Mammary epithelial cell (primary cell): ENCODE measurements at regions not wholly inside any gene's neighbourhood (a gene's known extent, or its start where the extent isn't known, plus 50 kb on each side); places are given as distances from the start of the nearest gene placed in this dataset.

Experiments
- EZH2 ChIP-seq: IDR thresholded peaks from 2 replicates; pipeline ENCODE4 v1.6.1; 2012; ENCODE audit warnings: low read length, inconsistent platforms, borderline replicate concordance
- TF ChIP-seq, protein P1 (sequence below), 2 donors: IDR thresholded peaks in 1 of 2; conservative IDR thresholded peaks in 1 of 2; 2 replicates each; pipeline ENCODE4 v1.5.1; 2011 to 2012; ENCODE audit warnings: inconsistent platforms in 2 of 2, low read length in 2 of 2, mild to moderate bottlenecking in 2 of 2, control low read depth in 1 of 2, low read depth in 1 of 2; ENCODE audit not compliant: insufficient read depth in 1 of 2; ENCODE audit errors: extremely low read depth in 1 of 2

DNA sequence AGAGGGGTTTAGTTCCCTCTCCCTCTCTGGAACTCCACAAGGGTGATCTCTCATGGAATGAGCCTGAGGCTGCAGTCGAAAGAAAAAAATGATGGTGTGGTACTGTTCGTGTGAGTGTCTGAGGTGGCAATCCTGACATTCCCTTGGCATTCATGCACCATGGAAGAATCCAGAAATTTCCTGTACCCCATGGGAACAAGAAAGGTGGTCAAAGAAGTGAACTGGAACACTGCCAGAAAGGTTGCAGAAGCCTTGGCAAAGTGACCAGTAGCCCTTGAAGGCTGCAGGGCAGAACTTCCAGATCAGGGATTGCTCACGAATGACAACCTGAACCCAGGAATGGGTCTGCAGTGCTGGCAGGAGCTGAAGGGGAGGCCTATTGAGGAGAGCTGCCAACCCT lies 394.7 kb downstream of the CD83 start:
- TF ChIP-seq, protein P1, sequence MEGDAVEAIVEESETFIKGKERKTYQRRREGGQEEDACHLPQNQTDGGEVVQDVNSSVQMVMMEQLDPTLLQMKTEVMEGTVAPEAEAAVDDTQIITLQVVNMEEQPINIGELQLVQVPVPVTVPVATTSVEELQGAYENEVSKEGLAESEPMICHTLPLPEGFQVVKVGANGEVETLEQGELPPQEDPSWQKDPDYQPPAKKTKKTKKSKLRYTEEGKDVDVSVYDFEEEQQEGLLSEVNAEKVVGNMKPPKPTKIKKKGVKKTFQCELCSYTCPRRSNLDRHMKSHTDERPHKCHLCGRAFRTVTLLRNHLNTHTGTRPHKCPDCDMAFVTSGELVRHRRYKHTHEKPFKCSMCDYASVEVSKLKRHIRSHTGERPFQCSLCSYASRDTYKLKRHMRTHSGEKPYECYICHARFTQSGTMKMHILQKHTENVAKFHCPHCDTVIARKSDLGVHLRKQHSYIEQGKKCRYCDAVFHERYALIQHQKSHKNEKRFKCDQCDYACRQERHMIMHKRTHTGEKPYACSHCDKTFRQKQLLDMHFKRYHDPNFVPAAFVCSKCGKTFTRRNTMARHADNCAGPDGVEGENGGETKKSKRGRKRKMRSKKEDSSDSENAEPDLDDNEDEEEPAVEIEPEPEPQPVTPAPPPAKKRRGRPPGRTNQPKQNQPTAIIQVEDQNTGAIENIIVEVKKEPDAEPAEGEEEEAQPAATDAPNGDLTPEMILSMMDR (conservative IDR thresholded peaks at IDR 0.05 in 1 of 2, IDR thresholded peaks at IDR 0.05 in 1 of 2; ENCODE audit: extremely low read depth in 1 of 2, insufficient read depth in 1 of 2, low read depth in 1 of 2, low read length in 2 of 2): no peak
- TF ChIP-seq EZH2: no peak
